ENCODE measurements at regions not wholly inside any gene's neighbourhood (a gene's known extent, or its start where the extent isn't known, plus 50 kb on each side); places are given as distances from the start of the nearest gene placed in this dataset.

GRCh38 chr17:52233632-52234031, 75.1 kb upstream of the CA10 start:
- no peak for DNase-seq (ENCODE audit: low read depth)

- DNase-seq (ENCODE audit: low read depth) = no peak
Measured at GRCh38 chr17:52233176-52233575, 74.7 kb upstream of the CA10 start.

GRCh38 chr17:52228823-52229222, 70.3 kb upstream of the CA10 start:
- DNase-seq (ENCODE audit: low read depth) = no peak

GRCh38 chr17:52227926-52228325, 69.4 kb upstream of the CA10 start:
- no peak for DNase-seq (ENCODE audit: low read depth)

GRCh38 chr17:52213451-52213850, 54.9 kb upstream of the CA10 start:
- no peak for DNase-seq (ENCODE audit: low read depth)

GRCh38 chr17:52212851-52213250, 54.3 kb upstream of the CA10 start:
- DNase-seq (ENCODE audit: low read depth) = no peak

GRCh38 chr17:52209507-52209906, 51.0 kb upstream of the CA10 start:
- DNase-seq (ENCODE audit: low read depth) = no peak

All from Daoy (cell line).